Thoracic aorta (tissue), 2 donors: ENCODE measurements at regions not wholly inside any gene's neighbourhood (a gene's known extent, or its start where the extent isn't known, plus 50 kb on each side); places are given as distances from the start of the nearest gene placed in this dataset.
"Not testable (repeated sequence)": the region's sequence is repeated elsewhere in the genome, so short reads cannot be mapped to it uniquely, and the experiment has no call there.

Experiments
- ATAC-seq: fragments of 150-250 bp; one replicate; pipeline ENCODE4 v1.8.0; 2017; ENCODE audit warnings: low read depth; ENCODE audit not compliant: insufficient number of reproducible peaks, low FRiP score
- DNase-seq: peaks from one replicate; pipeline ENCODE4 v3.0.0-alpha.2; 2020; ENCODE audit warnings: low spot score
- H3K27ac ChIP-seq, 2 donors: fragments of 200-600 bp; sonication (generic); 1 replicate in 1 of 2; 2 replicates in 1 of 2; pipeline ENCODE4 v1.5.1; 2016; ENCODE audit warnings: mild to moderate bottlenecking in 2 of 2, moderate library complexity in 2 of 2
- H3K27me3 ChIP-seq: fragments of 200-600 bp; sonication (generic); replicated peaks from 2 replicates; pipeline ENCODE4 v1.6.0; 2016; ENCODE audit warnings: mild to moderate bottlenecking; ENCODE audit not compliant: insufficient read depth
- H3K36me3 ChIP-seq: fragments of 200-600 bp; sonication (generic); one replicate; pipeline ENCODE4 v1.5.1; 2016
- H3K4me1 ChIP-seq, 2 donors: fragments of 200-600 bp; sonication (generic); 1 replicate in 1 of 2; 2 replicates in 1 of 2; pipeline versions ENCODE4 v1.5.1 to v1.6.0; 2016; ENCODE audit warnings: low read depth in 2 of 2, mild to moderate bottlenecking in 1 of 2; ENCODE audit not compliant: control insufficient read depth in 1 of 2
- H3K4me3 ChIP-seq: fragments of 200-600 bp; sonication (generic); 2 replicates; pipeline ENCODE4 v1.5.1; 2016; ENCODE audit warnings: mild to moderate bottlenecking
- H3K9me3 ChIP-seq: fragments of 200-600 bp; sonication (generic); 2 replicates; pipeline ENCODE4 v1.5.1; 2016
- CTCF ChIP-seq: fragments of 200-600 bp; sonication (generic); IDR thresholded peaks from one replicate; pipeline ENCODE4 v1.5.1; 2019; ENCODE audit warnings: antibody characterized with exemption

GRCh38 chr3:102005551-102005950 lies 156.2 kb downstream of the NFKBIZ start:
- H3K9me3 ChIP-seq, result no peaks in the 10 kb centered on the region
- ATAC-seq (no peak), DNase-seq (no peak)
- no peak overlapping the region for H3K27ac ChIP-seq
- no peaks in the 10 kb centered on the region for H3K36me3 ChIP-seq
- no peaks in the 10 kb centered on the region for H3K27me3 ChIP-seq
- H3K4me1 ChIP-seq, result peaks cover 9 to 17% of the 10 kb centered on the region in 2 donors
- no peak for TF ChIP-seq CTCF
- H3K4me3 ChIP-seq, result no peak overlapping the region

- no peak for TF ChIP-seq CTCF
- H3K9me3 ChIP-seq, result no peaks in the 10 kb centered on the region
- H3K4me1 ChIP-seq, result peaks cover 9 to 17% of the 10 kb centered on the region in 2 donors
- DNase-seq (no peak), ATAC-seq (peak; percentile 50)
- H3K27ac ChIP-seq, result peak overlapping the region; percentile 48 to 73
- no peaks in the 10 kb centered on the region for H3K27me3 ChIP-seq
- no peaks in the 10 kb centered on the region for H3K36me3 ChIP-seq
- no peak overlapping the region for H3K4me3 ChIP-seq
Measured at GRCh38 chr3:102006812-102007485, 157.6 kb downstream of the NFKBIZ start.

GRCh38 chr3:102008436-102008835 lies 159.1 kb downstream of the NFKBIZ start:
- ATAC-seq, H3K9me3 ChIP-seq, DNase-seq, H3K27me3 ChIP-seq, H3K4me3 ChIP-seq, H3K36me3 ChIP-seq, H3K27ac ChIP-seq: not testable (repeated sequence)
- peaks cover 9 to 17% of the 10 kb centered on the region in 2 donors for H3K4me1 ChIP-seq

GRCh38 chr3:102016417-102016816 lies 167.1 kb downstream of the NFKBIZ start:
- Histone ChIP-seq H3K36me3 (no peaks in the 10 kb centered on the region), H3K27me3 (no peaks in the 10 kb centered on the region), H3K9me3 (no peaks in the 10 kb centered on the region), H3K4me3 (no peak overlapping the region), H3K27ac (no peak overlapping the region), H3K4me1 (peaks cover 0 to 5% of the 10 kb centered on the region in 2 donors)
- no peak for ATAC-seq
- TF ChIP-seq CTCF, result no peak
- no peak for DNase-seq

GRCh38 chr3:102017784-102018183 lies 168.5 kb downstream of the NFKBIZ start:
- Histone ChIP-seq H3K4me1 (peaks cover 0 to 11% of the 10 kb centered on the region in 2 donors), H3K9me3 (no peaks in the 10 kb centered on the region), H3K27me3 (no peaks in the 10 kb centered on the region), H3K4me3 (no peak overlapping the region), H3K27ac (no peak overlapping the region), H3K36me3 (no peaks in the 10 kb centered on the region)
- no peak for TF ChIP-seq CTCF
- ATAC-seq (no peak), DNase-seq (no peak)

- Histone ChIP-seq H3K27ac (no peak overlapping the region), H3K4me3 (no peak overlapping the region), H3K27me3 (no peaks in the 10 kb centered on the region), H3K4me1 (peaks cover 0 to 11% of the 10 kb centered on the region in 2 donors), H3K9me3 (no peaks in the 10 kb centered on the region), H3K36me3 (no peaks in the 10 kb centered on the region)
- no peak for DNase-seq
- no peak for ATAC-seq
- TF ChIP-seq CTCF, result no peak
Measured at GRCh38 chr3:102018551-102018950, 169.2 kb downstream of the NFKBIZ start.
